ENCODE measurements at regions not wholly inside any gene's neighbourhood (a gene's known extent, or its start where the extent isn't known, plus 50 kb on each side); places are given as distances from the start of the nearest gene placed in this dataset.
A peak's percentile ranks its signal among the peaks of the same experiment; 100 is the strongest.

DNA sequence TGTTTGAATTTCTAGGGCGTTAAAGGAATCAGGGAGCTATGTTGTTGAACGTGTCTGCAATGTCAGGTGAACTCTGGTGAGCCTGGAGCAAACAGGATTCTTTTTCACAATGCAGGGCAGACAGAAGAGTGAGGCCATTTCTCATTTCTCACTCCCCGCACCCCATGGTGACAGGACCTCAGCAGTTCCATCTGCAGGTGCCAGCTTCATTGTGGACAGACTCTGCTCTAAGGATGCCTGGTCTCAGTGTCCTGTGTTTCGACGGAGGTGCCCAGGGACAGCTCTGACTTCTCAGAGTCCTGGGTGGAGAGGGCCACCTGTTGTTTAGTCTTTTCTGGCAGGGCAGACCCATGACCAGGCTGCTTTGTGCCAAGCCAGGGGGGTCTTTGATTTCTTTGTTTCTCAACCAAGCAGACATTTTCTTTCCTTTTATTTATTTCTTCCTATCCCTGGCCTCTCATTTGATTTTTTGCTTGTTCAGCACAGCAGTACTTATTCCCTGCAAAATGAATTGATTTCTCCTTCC, 201.5 kb downstream of the RNF144A start:
- POLR2A ChIA-PET, result no interaction called here
- H3K36me3 Mint-ChIP-seq, result peaks cover 12 to 14% (median 14%) of the 10 kb centered on the region in 3 donors
- no peaks in the 10 kb centered on the region for H3K4me1 Mint-ChIP-seq
- no peak for ATAC-seq
- H3K27ac Mint-ChIP-seq, result no peak overlapping the region
- peaks cover 0 to 15% (median 8%) of the 10 kb centered on the region in 9 donors for H3K9me3 Mint-ChIP-seq
- no peaks in the 10 kb centered on the region for H3K27me3 Mint-ChIP-seq
- H3K4me3 Mint-ChIP-seq, result no peak overlapping the region
- DNase-seq, result no peak

DNA sequence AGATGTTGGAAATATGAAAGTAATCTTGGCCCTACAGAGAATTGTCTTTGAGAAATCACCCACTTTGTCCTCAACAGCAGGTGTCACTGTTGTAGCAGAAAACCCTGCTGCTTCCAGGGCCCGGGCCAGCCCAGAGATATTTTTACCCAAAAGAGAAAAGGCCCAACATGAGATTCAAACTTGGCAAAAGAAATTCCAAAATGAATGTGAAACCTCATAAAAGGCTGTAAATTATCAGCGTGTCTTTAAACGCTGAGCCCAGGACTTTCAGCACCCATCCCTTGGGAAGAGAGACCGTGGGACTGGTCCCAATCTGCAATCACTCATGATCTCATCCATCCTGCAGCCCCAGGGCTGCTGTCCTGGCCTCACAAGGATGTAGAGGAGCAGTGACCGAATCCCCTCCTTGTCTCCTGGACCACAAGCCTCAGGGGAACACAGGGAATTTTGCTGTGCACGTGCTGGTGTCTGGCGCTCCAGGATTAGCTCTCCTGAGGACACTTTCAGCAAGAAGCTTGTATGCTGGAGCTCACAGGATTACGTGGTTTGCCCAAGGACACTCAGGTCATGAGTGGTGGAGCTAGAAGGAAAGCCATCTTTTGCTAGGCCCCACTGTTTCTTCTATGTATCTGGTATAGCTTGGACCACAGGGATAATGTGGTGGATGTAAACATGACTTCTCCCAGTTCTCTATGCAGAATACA, 202.1 kb downstream of the RNF144A start:
- H3K4me1 Mint-ChIP-seq, result no peaks in the 10 kb centered on the region
- H3K9me3 Mint-ChIP-seq, result peaks cover 0 to 8% (median 5%) of the 10 kb centered on the region in 9 donors
- DNase-seq, result peak in 1 of 10 donors; percentile 22

DNA sequence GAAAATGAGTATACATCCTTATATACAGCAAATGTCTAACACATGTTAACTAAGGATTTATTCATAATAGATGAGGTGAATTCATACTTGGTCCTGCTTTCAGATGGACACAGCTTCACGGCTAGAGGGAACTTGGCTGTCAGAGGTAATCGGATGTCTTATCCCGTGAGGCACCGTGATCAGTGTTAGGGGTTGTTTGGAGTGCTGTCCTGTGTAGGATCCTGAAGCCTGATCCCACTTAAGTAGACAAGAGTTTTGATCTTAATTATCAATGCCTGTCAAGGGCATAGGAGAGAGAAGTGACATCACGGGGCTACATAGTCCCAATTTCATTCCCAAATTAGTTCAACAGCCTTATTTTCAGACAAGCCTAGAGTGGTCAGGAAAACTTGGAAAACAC, 204.6 kb downstream of the RNF144A start:
- no peak overlapping the region for H3K27ac Mint-ChIP-seq
- no peaks in the 10 kb centered on the region for H3K27me3 Mint-ChIP-seq
- no peak for DNase-seq
- POLR2A ChIA-PET, result no interaction called here
- peaks cover 0 to 10% (median 2%) of the 10 kb centered on the region in 3 donors for H3K36me3 Mint-ChIP-seq
- no peaks in the 10 kb centered on the region for H3K4me1 Mint-ChIP-seq
- peaks cover 0 to 1% (median 0%) of the 10 kb centered on the region in 9 donors for H3K9me3 Mint-ChIP-seq
- no peak for ATAC-seq
- no peak overlapping the region for H3K4me3 Mint-ChIP-seq

More for the DNA sequence above, 202.1 kb downstream of the RNF144A start:
- peaks cover 8 to 11% (median 11%) of the 10 kb centered on the region in 3 donors for H3K36me3 Mint-ChIP-seq
- POLR2A ChIA-PET, result no interaction called here
- ATAC-seq, result no peak
- no peak overlapping the region for H3K4me3 Mint-ChIP-seq
- no peaks in the 10 kb centered on the region for H3K27me3 Mint-ChIP-seq
- H3K27ac Mint-ChIP-seq, result no peak overlapping the region

DNA sequence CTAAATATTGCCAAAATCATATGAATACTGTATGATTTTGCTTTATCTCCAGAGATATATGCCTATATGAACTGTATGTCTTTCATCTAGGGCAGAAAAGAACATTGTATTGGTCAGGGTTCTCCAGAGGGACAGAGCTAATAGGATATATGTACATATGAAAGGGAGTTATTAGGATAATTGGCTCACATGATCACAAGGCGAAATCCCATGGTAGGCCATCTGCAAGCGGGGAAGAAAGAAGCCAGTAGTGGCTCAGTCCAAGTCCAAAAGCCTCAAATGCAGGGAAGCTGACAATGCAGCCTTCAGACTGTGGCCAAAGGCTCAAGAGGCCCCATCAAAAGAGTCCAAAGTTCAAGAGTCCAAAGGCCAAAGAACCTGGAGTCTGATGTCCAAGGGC, 209.9 kb downstream of the RNF144A start:
- peaks cover 0 to 6% (median 3%) of the 10 kb centered on the region in 4 donors for H3K4me1 Mint-ChIP-seq
- H3K36me3 Mint-ChIP-seq, result peaks cover 2 to 10% (median 4%) of the 10 kb centered on the region in 3 donors
- H3K4me3 Mint-ChIP-seq, result no peak overlapping the region
- POLR2A ChIA-PET, result no interaction called here
- peaks cover 0 to 1% (median 0%) of the 10 kb centered on the region in 9 donors for H3K9me3 Mint-ChIP-seq
- H3K27ac Mint-ChIP-seq, result no peak overlapping the region
- no peak for DNase-seq
- H3K27me3 Mint-ChIP-seq, result no peaks in the 10 kb centered on the region
- no peak for ATAC-seq

- no peak for DNase-seq
- Mint-ChIP-seq H3K27ac (no peak overlapping the region), H3K36me3 (peaks cover 2 to 8% (median 4%) of the 10 kb centered on the region in 3 donors), H3K4me3 (no peak overlapping the region), H3K9me3 (peaks cover 0 to 1% (median 0%) of the 10 kb centered on the region in 9 donors), H3K27me3 (no peaks in the 10 kb centered on the region), H3K4me1 (peaks cover 0 to 6% (median 3%) of the 10 kb centered on the region in 4 donors)
- POLR2A ChIA-PET, result no interaction called here
- no peak for ATAC-seq
Measured at GRCh38 chr2:7127687-7128086, 210.5 kb downstream of the RNF144A start.

DNA sequence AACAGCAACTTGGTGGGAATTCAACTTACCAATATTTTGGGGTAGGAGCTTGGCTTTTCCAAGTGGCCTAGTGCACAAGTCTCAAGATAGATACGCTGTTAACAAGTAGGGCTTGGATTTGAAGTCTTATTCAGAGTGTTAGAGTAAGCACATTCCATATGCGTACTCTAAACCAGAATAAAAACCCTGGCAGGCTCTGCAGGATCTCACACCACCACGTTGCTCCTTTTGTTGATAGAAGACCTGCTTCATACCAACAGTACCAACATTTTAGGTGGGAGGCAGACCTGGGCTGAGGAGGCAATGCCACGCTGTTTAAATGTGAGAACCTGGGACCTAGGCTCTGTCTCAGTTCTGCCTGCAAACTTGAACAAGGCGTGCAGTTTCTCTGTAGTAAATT, 214.0 kb downstream of the RNF144A start:
- ATAC-seq, result no peak
- Mint-ChIP-seq H3K4me3 (no peak overlapping the region), H3K27ac (no peak overlapping the region), H3K4me1 (peaks cover 0 to 6% (median 5%) of the 10 kb centered on the region in 4 donors), H3K27me3 (no peaks in the 10 kb centered on the region), H3K36me3 (peaks cover 4 to 10% (median 8%) of the 10 kb centered on the region in 3 donors), H3K9me3 (peaks cover 0 to under 1% (median 0%) of the 10 kb centered on the region in 9 donors)
- POLR2A ChIA-PET, result no interaction called here
- DNase-seq, result no peak

DNA sequence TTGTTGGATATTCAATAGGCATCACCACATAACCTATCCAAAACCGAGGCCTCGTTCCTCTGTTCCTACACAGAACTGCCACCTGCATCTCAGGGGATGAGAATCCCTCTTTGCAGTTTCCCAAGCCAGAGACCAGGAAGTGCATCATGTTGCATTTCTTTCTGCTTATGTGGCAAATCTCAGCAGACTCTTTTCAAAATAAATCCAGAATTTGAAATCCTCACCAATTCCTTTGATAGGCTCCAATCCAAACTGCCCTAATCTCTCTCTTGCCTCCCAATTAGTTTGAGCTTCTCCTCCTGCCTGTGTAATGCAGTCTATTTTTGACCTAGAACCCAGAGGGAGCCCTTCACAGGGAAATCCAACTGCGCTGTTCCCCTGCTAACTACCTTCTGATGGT, 215.5 kb downstream of the RNF144A start:
- Mint-ChIP-seq H3K4me1 (peaks cover 0 to 6% (median 3%) of the 10 kb centered on the region in 4 donors), H3K36me3 (peaks cover 0 to 9% (median 6%) of the 10 kb centered on the region in 3 donors), H3K27ac (no peak overlapping the region), H3K4me3 (no peak overlapping the region), H3K9me3 (no peaks in the 10 kb centered on the region), H3K27me3 (no peaks in the 10 kb centered on the region)
- no peak for ATAC-seq
- DNase-seq, result no peak
- POLR2A ChIA-PET, result no interaction called here

DNA sequence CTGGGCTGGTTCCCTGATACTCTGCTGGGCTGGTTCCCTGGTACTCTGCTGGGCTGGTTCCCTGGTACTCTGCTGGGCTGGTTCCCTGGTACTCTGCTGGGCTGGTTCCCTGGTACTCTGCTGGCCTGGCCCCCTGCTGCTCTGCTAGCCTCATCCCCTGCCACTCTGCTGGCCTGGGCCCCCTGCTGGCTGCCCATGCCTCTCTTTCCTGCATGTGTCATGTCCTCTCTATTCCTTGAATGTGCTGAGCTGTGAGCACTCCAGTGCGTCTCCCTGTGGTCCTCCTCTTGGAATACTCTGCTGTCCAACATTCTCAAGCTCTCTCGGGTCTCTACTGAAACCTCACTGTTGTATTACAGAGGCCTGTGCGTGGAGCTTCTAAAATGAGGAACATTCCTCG, 216.3 kb downstream of the RNF144A start:
- H3K27ac Mint-ChIP-seq, result peak overlapping the region in 3 of 10 donors; percentile 33 to 86 (median 47)
- peaks cover 0 to 4% (median 1%) of the 10 kb centered on the region in 4 donors for H3K4me1 Mint-ChIP-seq
- DNase-seq (no peak), ATAC-seq (no peak)
- no peak overlapping the region for H3K4me3 Mint-ChIP-seq
- peaks cover 0 to 9% (median 9%) of the 10 kb centered on the region in 3 donors for H3K36me3 Mint-ChIP-seq
- H3K27me3 Mint-ChIP-seq, result no peaks in the 10 kb centered on the region
- POLR2A ChIA-PET, result no interaction called here
- H3K9me3 Mint-ChIP-seq, result no peaks in the 10 kb centered on the region

DNA sequence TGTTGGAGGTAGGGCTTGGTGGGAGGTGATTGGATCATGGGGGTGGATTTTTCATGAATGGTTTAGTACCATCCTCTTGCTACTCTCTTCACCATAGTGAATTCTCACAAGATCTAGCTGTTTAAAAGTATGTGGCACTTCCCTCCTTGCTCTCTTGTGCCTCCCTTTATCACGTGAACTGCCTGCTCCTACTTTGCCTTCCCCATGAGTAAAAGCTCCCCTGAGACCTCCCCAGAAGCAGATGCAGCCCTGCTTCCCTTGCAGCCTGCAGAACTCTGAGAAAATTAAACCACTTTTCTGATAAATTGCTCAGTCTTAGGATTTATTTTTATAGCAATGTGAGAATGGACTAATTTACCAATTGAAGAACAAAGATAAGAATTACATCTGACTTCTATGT, 223.1 kb downstream of the RNF144A start:
- Mint-ChIP-seq H3K9me3 (peaks cover 0 to 57% (median 13%) of the 10 kb centered on the region in 9 donors), H3K4me3 (no peak overlapping the region), H3K36me3 (peaks cover 12 to 29% (median 25%) of the 10 kb centered on the region in 3 donors), H3K27me3 (no peaks in the 10 kb centered on the region), H3K27ac (no peak overlapping the region), H3K4me1 (peaks cover 0 to 2% (median 0%) of the 10 kb centered on the region in 4 donors)
- POLR2A ChIA-PET, result no interaction called here
- no peak for DNase-seq
- no peak for ATAC-seq

- Mint-ChIP-seq H3K4me3 (no peak overlapping the region), H3K4me1 (peaks cover 0 to 2% (median 0%) of the 10 kb centered on the region in 4 donors), H3K27ac (no peak overlapping the region), H3K9me3 (peaks cover 0 to 38% (median 12%) of the 10 kb centered on the region in 9 donors), H3K27me3 (no peaks in the 10 kb centered on the region), H3K36me3 (peaks cover 8 to 29% (median 24%) of the 10 kb centered on the region in 3 donors)
- DNase-seq (no peak), ATAC-seq (no peak)
- POLR2A ChIA-PET, result no interaction called here
Measured at GRCh38 chr2:7145707-7146106, 228.5 kb downstream of the RNF144A start.

GRCh38 chr2:7146151-7146550, 228.9 kb downstream of the RNF144A start:
- H3K9me3 Mint-ChIP-seq, result peaks cover 0 to 38% (median 11%) of the 10 kb centered on the region in 9 donors
- H3K27me3 Mint-ChIP-seq, result no peaks in the 10 kb centered on the region
- no peak for ATAC-seq
- no peak for DNase-seq
- no peak overlapping the region for H3K27ac Mint-ChIP-seq
- H3K36me3 Mint-ChIP-seq, result peaks cover 8 to 30% (median 21%) of the 10 kb centered on the region in 3 donors
- peaks cover 0 to 2% (median 0%) of the 10 kb centered on the region in 4 donors for H3K4me1 Mint-ChIP-seq
- POLR2A ChIA-PET, result no interaction called here
- no peak overlapping the region for H3K4me3 Mint-ChIP-seq

GRCh38 chr2:7154656-7155055, 237.4 kb downstream of the RNF144A start:
- Mint-ChIP-seq H3K4me3 (no peak overlapping the region), H3K9me3 (peaks cover 8 to 41% (median 26%) of the 10 kb centered on the region in 9 donors), H3K4me1 (no peaks in the 10 kb centered on the region), H3K27me3 (no peaks in the 10 kb centered on the region), H3K27ac (no peak overlapping the region), H3K36me3 (peaks cover 2 to 42% (median 21%) of the 10 kb centered on the region in 3 donors)
- no peak for DNase-seq
- POLR2A ChIA-PET, result no interaction called here
- no peak for ATAC-seq

DNA sequence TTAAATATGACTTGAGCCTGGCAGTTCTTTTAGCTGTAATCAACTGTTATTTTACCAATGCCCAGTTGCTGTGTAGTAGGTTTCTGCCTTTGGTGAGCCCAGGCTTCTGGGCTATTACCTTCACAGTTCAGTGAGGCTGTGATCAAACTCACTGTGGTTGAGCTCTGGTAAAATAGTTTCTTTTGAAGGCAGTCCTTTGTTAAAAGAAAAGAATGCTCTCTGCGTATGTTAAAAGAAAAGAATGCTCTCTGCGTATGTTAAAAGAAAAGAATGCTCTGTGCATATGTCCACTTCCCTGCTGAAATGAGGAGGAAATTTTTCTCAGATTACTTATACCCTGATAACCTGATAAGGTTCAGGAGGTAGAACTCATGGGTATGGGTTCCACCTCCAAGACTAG, 244.3 kb downstream of the RNF144A start:
- POLR2A ChIA-PET, result no interaction called here
- peak overlapping the region in 1 of 10 donors; percentile 9 for H3K27ac Mint-ChIP-seq
- H3K9me3 Mint-ChIP-seq, result peaks cover 0 to 13% (median 0%) of the 10 kb centered on the region in 9 donors
- H3K27me3 Mint-ChIP-seq, result peaks cover 0 to 2% (median 0%) of the 10 kb centered on the region in 5 donors
- ATAC-seq (no peak), DNase-seq (no peak)
- no peak overlapping the region for H3K4me3 Mint-ChIP-seq
- no peaks in the 10 kb centered on the region for H3K4me1 Mint-ChIP-seq
- H3K36me3 Mint-ChIP-seq, result peaks cover 0 to 26% (median 5%) of the 10 kb centered on the region in 3 donors
